Heart right ventricle (tissue), 16 donors: ENCODE measurements at regions not wholly inside any gene's neighbourhood (a gene's known extent, or its start where the extent isn't known, plus 50 kb on each side); places are given as distances from the start of the nearest gene placed in this dataset.
A peak's percentile ranks its signal among the peaks of the same experiment; 100 is the strongest.
"Not testable (repeated sequence)": the region's sequence is repeated elsewhere in the genome, so short reads cannot be mapped to it uniquely, and the experiment has no call there.

Experiments used
- ATAC-seq, 8 donors: fragments of 200-7000 bp; cut with Tn5 transposase; one replicate each; pipeline ENCODE4 v1.9.1; 2020; ENCODE audit warnings: mild to moderate bottlenecking in 8 of 8, moderate library complexity in 8 of 8, moderate number of reproducible peaks in 1 of 8
- DNase-seq, 2 donors: peaks; one replicate each; pipeline ENCODE4 v3.0.0-alpha.2; 2020
- H3K27ac ChIP-seq, 10 donors: fragments of 200-600 bp; sonication (generic) in 2 of 10; one replicate each; pipeline versions ENCODE4 v1.5.0 to v1.8.0; 2020 to 2022; ENCODE audit warnings: mild to moderate bottlenecking in 3 of 10
- H3K27me3 ChIP-seq, 7 donors: fragments of 200-600 bp; one replicate each; pipeline ENCODE4 v1.8.0; 2021 to 2022; ENCODE audit warnings: mild to moderate bottlenecking in 2 of 7
- H3K36me3 ChIP-seq, 9 donors: fragments of 200-600 bp; sonication (generic) in 1 of 9; one replicate each; pipeline versions ENCODE4 v1.5.0 to v1.8.0; 2020 to 2022; ENCODE audit warnings: mild to moderate bottlenecking in 2 of 9
- H3K4me1 ChIP-seq, 9 donors: fragments of 200-600 bp; sonication (generic) in 1 of 9; one replicate each; pipeline versions ENCODE4 v1.5.0 to v1.8.0; 2020 to 2022; ENCODE audit warnings: mild to moderate bottlenecking in 4 of 9
- H3K4me3 ChIP-seq, 10 donors: fragments of 200-600 bp; sonication (generic) in 2 of 10; one replicate each; pipeline versions ENCODE4 v1.5.0 to v1.8.0; 2020 to 2022; ENCODE audit warnings: mild to moderate bottlenecking in 7 of 10, moderate library complexity in 2 of 10
- H3K9me3 ChIP-seq, 11 donors: fragments of 200-600 bp in 10 of 11; sonication (generic) in 2 of 11; one replicate each; pipeline versions ENCODE4 v1.5.0 to v1.8.0; 2013 to 2022; ENCODE audit warnings: mild to moderate bottlenecking in 2 of 11, control low read depth in 1 of 11, moderate library complexity in 1 of 11
- WGBS, 2 donors: extraction: QIAGEN DNeasy Blood & Tissue Kit; methylation state at CpG; one replicate each; pipeline ENCODE4 v1.1.7; 2013; ENCODE audit warnings: inconsistent platforms in 1 of 2; 5-methylcytosine and 5-hydroxymethylcytosine counted together
- intact Hi-C, 10 donors: fragments of 100-400 bp; cut with DNase I; formaldehyde crosslinking; loops; one replicate each; pipeline versions ENCODE4 v1.11.1 to v1.14.2; 2022
- TF ChIP-seq, protein P1 (sequence below), 9 donors: fragments of 200-600 bp; sonication (generic) in 2 of 9; IDR thresholded peaks; one replicate each; pipeline versions ENCODE4 v1.5.0 to v1.8.0; 2021 to 2022; ENCODE audit warnings: antibody characterized with exemption in 9 of 9, mild to moderate bottlenecking in 5 of 9, moderate library complexity in 1 of 9
- donor health status: Arrhythmogenic right ventricular cardiomyopathy.
- donor health status: ischemic (EF 13 %, LVEDD 7.1; RV severe dilation, severe dysfunction).
- donor health status: healthy with polysubstance abuse.
- donor health status: DM: no; HTN: yes; CAD: no.
- donor health status: DM: no; HTN: no; CAD: no.
- donor health status: ischemic (EF 25% LVEDD 6.9; RV normal size, moderate dysfunction).
- donor health status: ischemic (EF 25% LVEDD 5.7; RV mildly dilated, moderate dysfunction).
- donor health status: healthy.
- donor health status: DM: yes; HTN: yes; CAD: no.
- donor health status: Ischemic cardiomyopathy.
- donor health status: ischemic (EF 35%, LVEDD 5.7; RV mildly dilated, moderate dysfunction).
- donor health status: nonischemic (EF 11% LVEDD 7.7; RV severe dilation, severe dysfunction).
- donor health status: DM: yes; HTN: yes; CAD: no.
- donor health status: PGD.
- donor health status: ischemic (EF 29% LVEDD 5.4; RV normal size, mild dysfunction).
- donor health status: nonischemic (EF 23%, LVEDD 6.1; RV moderate dilation, normal function).

DNA sequence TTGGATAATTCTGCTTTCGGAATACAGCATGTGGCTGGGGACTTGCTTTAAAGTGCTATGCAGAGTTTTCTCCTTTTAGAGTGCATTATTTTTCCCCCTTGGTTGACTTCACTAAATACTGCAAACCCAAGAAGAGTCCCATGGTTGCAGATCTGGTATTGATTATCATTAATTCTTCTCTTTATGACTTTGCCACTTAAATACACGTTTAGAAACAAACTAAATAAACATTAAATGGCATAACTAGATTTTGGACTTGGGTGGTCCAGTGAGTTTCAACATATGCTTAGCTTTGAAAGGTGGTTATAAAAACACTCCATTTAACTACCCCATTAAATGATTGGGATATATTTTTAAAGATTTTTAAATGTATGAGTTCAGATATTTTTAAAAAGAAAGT lies 279.2 kb downstream of the SOX4 start:
- no peaks in the 10 kb centered on the region for H3K27me3 ChIP-seq
- H3K4me1 ChIP-seq, result peaks cover 0 to 15% (median 10%) of the 10 kb centered on the region in 9 donors
- no peaks in the 10 kb centered on the region for H3K9me3 ChIP-seq
- H3K4me3 ChIP-seq, result no peak overlapping the region
- TF ChIP-seq, protein P1, sequence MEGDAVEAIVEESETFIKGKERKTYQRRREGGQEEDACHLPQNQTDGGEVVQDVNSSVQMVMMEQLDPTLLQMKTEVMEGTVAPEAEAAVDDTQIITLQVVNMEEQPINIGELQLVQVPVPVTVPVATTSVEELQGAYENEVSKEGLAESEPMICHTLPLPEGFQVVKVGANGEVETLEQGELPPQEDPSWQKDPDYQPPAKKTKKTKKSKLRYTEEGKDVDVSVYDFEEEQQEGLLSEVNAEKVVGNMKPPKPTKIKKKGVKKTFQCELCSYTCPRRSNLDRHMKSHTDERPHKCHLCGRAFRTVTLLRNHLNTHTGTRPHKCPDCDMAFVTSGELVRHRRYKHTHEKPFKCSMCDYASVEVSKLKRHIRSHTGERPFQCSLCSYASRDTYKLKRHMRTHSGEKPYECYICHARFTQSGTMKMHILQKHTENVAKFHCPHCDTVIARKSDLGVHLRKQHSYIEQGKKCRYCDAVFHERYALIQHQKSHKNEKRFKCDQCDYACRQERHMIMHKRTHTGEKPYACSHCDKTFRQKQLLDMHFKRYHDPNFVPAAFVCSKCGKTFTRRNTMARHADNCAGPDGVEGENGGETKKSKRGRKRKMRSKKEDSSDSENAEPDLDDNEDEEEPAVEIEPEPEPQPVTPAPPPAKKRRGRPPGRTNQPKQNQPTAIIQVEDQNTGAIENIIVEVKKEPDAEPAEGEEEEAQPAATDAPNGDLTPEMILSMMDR (IDR thresholded peaks at IDR 0.05), result no peak
- intact Hi-C loops, result no loop called here
- no peak overlapping the region for H3K27ac ChIP-seq
- ATAC-seq, result no peak
- H3K36me3 ChIP-seq, result no peaks in the 10 kb centered on the region
- 84 to 90% methylated on average over 2 of the region's 2 CpGs for WGBS, 2 donors
- DNase-seq, result no peak

- peak in 1 of 2 donors; percentile 80 for DNase-seq
- TF ChIP-seq, protein P1 (IDR thresholded peaks at IDR 0.05), result no peak
- no peaks in the 10 kb centered on the region for H3K27me3 ChIP-seq
- no peak overlapping the region for H3K4me3 ChIP-seq
- peaks cover 0 to 8% (median 0%) of the 10 kb centered on the region in 11 donors for H3K9me3 ChIP-seq
- 46 to 58% methylated on average over 10 of the region's 10 CpGs for WGBS, 2 donors
- intact Hi-C loops, result no loop called here
- peaks cover 0 to 15% (median 10%) of the 10 kb centered on the region in 9 donors for H3K4me1 ChIP-seq
- H3K36me3 ChIP-seq, result no peaks in the 10 kb centered on the region
- ATAC-seq, result peak; percentile 67 to 92 (median 90)
- H3K27ac ChIP-seq, result peak overlapping the region in 2 of 10 donors; percentile 4 to 12
These were observed 280.0 kb downstream of the SOX4 start for GRCh38 chr6:21873562-21873961.

DNA sequence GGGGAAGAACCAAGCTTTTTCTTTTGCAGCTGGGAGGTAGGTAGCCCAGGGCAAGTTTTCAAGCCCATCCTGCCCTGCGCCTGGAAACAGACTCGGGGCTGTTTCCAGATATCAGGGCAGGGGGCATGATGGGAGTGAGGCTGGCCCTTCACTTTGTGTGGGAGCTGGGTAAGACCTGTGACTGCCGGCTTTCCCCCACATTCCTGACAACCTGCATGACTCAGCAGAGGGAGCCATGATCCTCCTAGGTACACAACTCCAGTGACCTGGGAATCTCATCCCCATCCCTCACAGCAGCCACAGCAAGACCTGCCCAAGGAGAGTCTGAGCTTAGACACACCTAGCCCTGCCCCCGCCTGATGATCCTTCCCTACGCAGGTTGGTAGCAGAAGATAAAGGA lies 280.8 kb downstream of the SOX4 start:
- WGBS, 2 donors, result 93 to 96% methylated on average over 5 of the region's 5 CpGs
- Histone ChIP-seq H3K27me3 (no peaks in the 10 kb centered on the region), H3K9me3 (peaks cover 0 to 15% (median 0%) of the 10 kb centered on the region in 11 donors), H3K4me1 (peaks cover 0 to 15% (median 10%) of the 10 kb centered on the region in 9 donors), H3K27ac (no peak overlapping the region), H3K36me3 (no peaks in the 10 kb centered on the region), H3K4me3 (no peak overlapping the region)
- ATAC-seq, result peak in 1 of 8 donors; percentile 18
- TF ChIP-seq, protein P1 (IDR thresholded peaks at IDR 0.05), result no peak
- DNase-seq, result no peak
- intact Hi-C loops, result no loop called here

DNA sequence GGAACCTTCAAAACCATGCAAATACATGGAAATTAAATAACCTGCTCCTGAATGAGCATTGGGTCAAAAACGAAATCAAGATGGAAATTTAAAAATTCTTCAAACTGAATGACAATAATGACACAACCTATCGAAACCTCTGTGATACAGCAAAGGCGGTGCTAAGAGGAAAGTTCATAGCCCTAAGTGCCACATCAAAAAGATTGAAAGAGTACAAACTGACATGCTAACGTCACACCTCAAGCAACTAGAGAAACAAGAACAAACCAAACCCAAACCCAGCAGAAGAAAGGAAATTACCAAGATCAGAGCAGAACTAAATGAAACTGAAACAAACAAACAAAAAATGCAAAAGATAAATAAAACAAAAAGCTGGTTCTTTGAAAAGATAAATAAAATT lies 283.5 kb downstream of the SOX4 start:
- H3K27ac ChIP-seq, intact Hi-C loops, DNase-seq, ATAC-seq, H3K27me3 ChIP-seq, H3K36me3 ChIP-seq, H3K4me3 ChIP-seq: not testable (repeated sequence)
- WGBS, 2 donors, result 96 to 100% methylated on average over 4 of the region's 4 CpGs
- Histone ChIP-seq H3K4me1 (peaks cover 0 to 15% (median 10%) of the 10 kb centered on the region in 9 donors), H3K9me3 (peaks cover 0 to 27% (median 0%) of the 10 kb centered on the region in 11 donors)

- DNase-seq, ATAC-seq, H3K27ac ChIP-seq, H3K4me3 ChIP-seq, H3K4me1 ChIP-seq, intact Hi-C loops, H3K36me3 ChIP-seq, H3K27me3 ChIP-seq: not testable (repeated sequence)
- peaks cover 0 to 27% (median 0%) of the 10 kb centered on the region in 11 donors for H3K9me3 ChIP-seq
- 96% methylated on average over 2 of the region's 2 CpGs for WGBS, 2 donors
These were observed 286.7 kb downstream of the SOX4 start for GRCh38 chr6:21880249-21880648.
